ENCODE measurements at regions not wholly inside any gene's neighbourhood (a gene's known extent, or its start where the extent isn't known, plus 50 kb on each side); places are given as distances from the start of the nearest gene placed in this dataset.

GRCh38 chr2:53268086-53268485 lies 499.5 kb upstream of the CHAC2 start:
- WGBS (ENCODE audit: insufficient coverage, insufficient replicate concordance, low lambda C conversion rate, missing lambda C conversion rate): 0% methylated on average over 2 of the region's 2 CpGs
- Histone ChIP-seq H2AFZ (ENCODE audit: control insufficient read depth, low read depth, low read length) (no peak overlapping the region), H3K4me3 (no peak overlapping the region), H3K27me3 (replicated peaks in 1 of 2; ENCODE audit: control insufficient read depth in 2 of 2, insufficient read depth in 2 of 2, low read length in 1 of 2) (no peaks in the 10 kb centered on the region), H3K27ac (ENCODE audit: control insufficient read depth, insufficient read depth) (no peak overlapping the region), H4K20me1 (ENCODE audit: control insufficient read depth, insufficient read depth) (no peaks in the 10 kb centered on the region), H3K9me3 (replicated peaks; ENCODE audit: control insufficient read depth, insufficient read depth, low read length) (no peaks in the 10 kb centered on the region), H3K36me3 (ENCODE audit: control insufficient read depth in 2 of 2, insufficient read depth in 2 of 2, low read length in 1 of 2) (no peaks in the 10 kb centered on the region), H3K4me2 (ENCODE audit: control insufficient read depth, insufficient read depth) (no peak overlapping the region), H3K9ac (ENCODE audit: control insufficient read depth, insufficient read depth, low read length) (no peak overlapping the region), H3K79me2 (ENCODE audit: control insufficient read depth, insufficient read depth, low read length) (no peaks in the 10 kb centered on the region), H3K4me1 (ENCODE audit: control insufficient read depth, insufficient read depth, low read length) (no peaks in the 10 kb centered on the region; the same call in 1 of the 2 replicates)
- ATAC-seq: no peak
- ChIA-PET RAD21 (ENCODE audit: unreplicated experiment) (no interaction called here), SMC1A (ENCODE audit: uncharacterized antibody, unreplicated experiment) (no interaction called here), POLR2A (no interaction called here), CTCF (no interaction called here)
- TF ChIP-seq, protein P1, sequence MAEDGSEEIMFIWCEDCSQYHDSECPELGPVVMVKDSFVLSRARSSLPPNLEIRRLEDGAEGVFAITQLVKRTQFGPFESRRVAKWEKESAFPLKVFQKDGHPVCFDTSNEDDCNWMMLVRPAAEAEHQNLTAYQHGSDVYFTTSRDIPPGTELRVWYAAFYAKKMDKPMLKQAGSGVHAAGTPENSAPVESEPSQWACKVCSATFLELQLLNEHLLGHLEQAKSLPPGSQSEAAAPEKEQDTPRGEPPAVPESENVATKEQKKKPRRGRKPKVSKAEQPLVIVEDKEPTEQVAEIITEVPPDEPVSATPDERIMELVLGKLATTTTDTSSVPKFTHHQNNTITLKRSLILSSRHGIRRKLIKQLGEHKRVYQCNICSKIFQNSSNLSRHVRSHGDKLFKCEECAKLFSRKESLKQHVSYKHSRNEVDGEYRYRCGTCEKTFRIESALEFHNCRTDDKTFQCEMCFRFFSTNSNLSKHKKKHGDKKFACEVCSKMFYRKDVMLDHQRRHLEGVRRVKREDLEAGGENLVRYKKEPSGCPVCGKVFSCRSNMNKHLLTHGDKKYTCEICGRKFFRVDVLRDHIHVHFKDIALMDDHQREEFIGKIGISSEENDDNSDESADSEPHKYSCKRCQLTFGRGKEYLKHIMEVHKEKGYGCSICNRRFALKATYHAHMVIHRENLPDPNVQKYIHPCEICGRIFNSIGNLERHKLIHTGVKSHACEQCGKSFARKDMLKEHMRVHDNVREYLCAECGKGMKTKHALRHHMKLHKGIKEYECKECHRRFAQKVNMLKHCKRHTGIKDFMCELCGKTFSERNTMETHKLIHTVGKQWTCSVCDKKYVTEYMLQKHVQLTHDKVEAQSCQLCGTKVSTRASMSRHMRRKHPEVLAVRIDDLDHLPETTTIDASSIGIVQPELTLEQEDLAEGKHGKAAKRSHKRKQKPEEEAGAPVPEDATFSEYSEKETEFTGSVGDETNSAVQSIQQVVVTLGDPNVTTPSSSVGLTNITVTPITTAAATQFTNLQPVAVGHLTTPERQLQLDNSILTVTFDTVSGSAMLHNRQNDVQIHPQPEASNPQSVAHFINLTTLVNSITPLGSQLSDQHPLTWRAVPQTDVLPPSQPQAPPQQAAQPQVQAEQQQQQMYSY (CRISPR knock-in tag; IDR thresholded peaks at IDR 0.05): no peak
- TF ChIP-seq GATAD2B (conservative IDR thresholded peaks at IDR 0.05; ENCODE audit: low read depth) (no peak), JUND (IDR thresholded peaks at IDR 0.05; ENCODE audit: low read depth, low read length) (no peak), SMAD1 (IDR thresholded peaks at IDR 0.05; ENCODE audit: low read depth, partially characterized antibody) (no peak), YBX1 (IDR thresholded peaks at IDR 0.05) (no peak), PAX5 (IDR thresholded peaks at IDR 0.05; ENCODE audit: borderline replicate concordance, low read depth, low read length) (no peak), ZZZ3 (IDR thresholded peaks at IDR 0.05; ENCODE audit: control insufficient read depth, insufficient read length, low read depth) (no peak), FOXM1 (IDR thresholded peaks at IDR 0.05; ENCODE audit: low read depth, low read length) (no peak), IRF5 (IDR thresholded peaks at IDR 0.05; ENCODE audit: borderline replicate concordance) (no peak), RELA (IDR thresholded peaks at IDR 0.05; ENCODE audit: borderline replicate concordance, partially characterized antibody) (no peak), ZBTB4 (CRISPR knock-in tag; IDR thresholded peaks at IDR 0.05) (no peak), TBL1XR1 (IDR thresholded peaks at IDR 0.05; ENCODE audit: low read depth, low read length) (no peak), ETV6 (conservative IDR thresholded peaks at IDR 0.05 in 1 of 2, IDR thresholded peaks at IDR 0.05 in 1 of 2; ENCODE audit: borderline replicate concordance in 1 of 2, low read depth in 1 of 2) (no peak), RFX5 (IDR thresholded peaks at IDR 0.05; ENCODE audit: low read depth, low read length) (no peak), NBN (IDR thresholded peaks at IDR 0.05) (no peak)
- TF ChIP-seq, protein P2, sequence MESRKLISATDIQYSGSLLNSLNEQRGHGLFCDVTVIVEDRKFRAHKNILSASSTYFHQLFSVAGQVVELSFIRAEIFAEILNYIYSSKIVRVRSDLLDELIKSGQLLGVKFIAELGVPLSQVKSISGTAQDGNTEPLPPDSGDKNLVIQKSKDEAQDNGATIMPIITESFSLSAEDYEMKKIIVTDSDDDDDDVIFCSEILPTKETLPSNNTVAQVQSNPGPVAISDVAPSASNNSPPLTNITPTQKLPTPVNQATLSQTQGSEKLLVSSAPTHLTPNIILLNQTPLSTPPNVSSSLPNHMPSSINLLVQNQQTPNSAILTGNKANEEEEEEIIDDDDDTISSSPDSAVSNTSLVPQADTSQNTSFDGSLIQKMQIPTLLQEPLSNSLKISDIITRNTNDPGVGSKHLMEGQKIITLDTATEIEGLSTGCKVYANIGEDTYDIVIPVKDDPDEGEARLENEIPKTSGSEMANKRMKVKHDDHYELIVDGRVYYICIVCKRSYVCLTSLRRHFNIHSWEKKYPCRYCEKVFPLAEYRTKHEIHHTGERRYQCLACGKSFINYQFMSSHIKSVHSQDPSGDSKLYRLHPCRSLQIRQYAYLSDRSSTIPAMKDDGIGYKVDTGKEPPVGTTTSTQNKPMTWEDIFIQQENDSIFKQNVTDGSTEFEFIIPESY (IDR thresholded peaks at IDR 0.05): no peak
- no peak for FAIRE-seq
- intact Hi-C loops (cut with micrococcal nuclease; ENCODE audit: unreplicated experiment): no loop called here
- in situ Hi-C loops (cut with MboI): no loop called here
- BruUV-seq (replicated peaks): no TSS peak
- no peak for DNase-seq (ENCODE audit: low read depth, low spot score)
